Ascending aorta (tissue), 2 donors: ENCODE measurements at regions not wholly inside any gene's neighbourhood (a gene's known extent, or its start where the extent isn't known, plus 50 kb on each side); places are given as distances from the start of the nearest gene placed in this dataset.

Experiments used
- DNase-seq, 2 donors: peaks; one replicate each; pipeline ENCODE4 v3.0.0-alpha.2; 2019; ENCODE audit warnings: low spot score in 2 of 2
- H3K27ac ChIP-seq, 2 donors: fragments of 200-600 bp; sonication (generic); one replicate each; pipeline ENCODE4 v1.5.1; 2016 to 2017; ENCODE audit warnings: mild to moderate bottlenecking in 1 of 2
- H3K27me3 ChIP-seq: fragments of 200-600 bp; sonication (generic); one replicate; pipeline ENCODE4 v1.5.1; 2017
- H3K36me3 ChIP-seq, 2 donors: fragments of 200-600 bp; sonication (generic); one replicate each; pipeline ENCODE4 v1.5.1; 2016
- H3K4me1 ChIP-seq, 2 donors: fragments of 200-600 bp; sonication (generic); one replicate each; pipeline ENCODE4 v1.5.1; 2016 to 2017; ENCODE audit warnings: mild to moderate bottlenecking in 1 of 2
- H3K4me3 ChIP-seq, 2 donors: fragments of 200-600 bp; sonication (generic); one replicate each; pipeline ENCODE4 v1.5.1; 2016 to 2017; ENCODE audit warnings: mild to moderate bottlenecking in 1 of 2
- H3K9me3 ChIP-seq, 2 donors: fragments of 200-600 bp; sonication (generic); one replicate each; pipeline ENCODE4 v1.5.1; 2016
- CTCF ChIP-seq, 3 experiments: fragments of 200-600 bp in 2 of 3; fragments of 450-650 bp in 1 of 3; sonication (generic) in 2 of 3; IDR thresholded peaks; one replicate each; pipeline ENCODE4 v1.5.1; 2016 to 2019; ENCODE audit warnings: antibody characterized with exemption in 3 of 3, mild to moderate bottlenecking in 1 of 3, moderate library complexity in 1 of 3
- intact Hi-C: fragments of 100-400 bp; cut with DNase I; formaldehyde crosslinking; loops from one replicate; pipeline ENCODE4 v1.15.1; 2023

- Histone ChIP-seq H3K27ac (no peak overlapping the region), H3K4me1 (no peaks in the 10 kb centered on the region), H3K36me3 (no peaks in the 10 kb centered on the region), H3K27me3 (no peaks in the 10 kb centered on the region), H3K9me3 (no peaks in the 10 kb centered on the region), H3K4me3 (no peak overlapping the region)
- no peak for DNase-seq
- intact Hi-C loops, result no loop called here
- no peak for TF ChIP-seq CTCF (IDR thresholded peaks at IDR 0.05)
Observed at GRCh38 chr1:214899908-214900460, 182.6 kb upstream of the KCNK2 start.

GRCh38 chr1:214900590-214900989 is 181.9 kb upstream of the KCNK2 start:
- intact Hi-C loops, result no loop called here
- Histone ChIP-seq H3K27me3 (no peaks in the 10 kb centered on the region), H3K4me3 (no peak overlapping the region), H3K4me1 (no peaks in the 10 kb centered on the region), H3K36me3 (no peaks in the 10 kb centered on the region), H3K27ac (no peak overlapping the region), H3K9me3 (no peaks in the 10 kb centered on the region)
- no peak for DNase-seq
- TF ChIP-seq CTCF (IDR thresholded peaks at IDR 0.05), result no peak

GRCh38 chr1:214901718-214902117 is 180.8 kb upstream of the KCNK2 start:
- intact Hi-C loops, result no loop called here
- H3K27ac ChIP-seq, result no peak overlapping the region
- H3K27me3 ChIP-seq, result no peaks in the 10 kb centered on the region
- H3K4me3 ChIP-seq, result no peak overlapping the region
- DNase-seq, result no peak
- TF ChIP-seq CTCF (IDR thresholded peaks at IDR 0.05), result no peak
- no peaks in the 10 kb centered on the region for H3K36me3 ChIP-seq
- H3K4me1 ChIP-seq, result no peaks in the 10 kb centered on the region
- no peaks in the 10 kb centered on the region for H3K9me3 ChIP-seq

- no peak overlapping the region for H3K27ac ChIP-seq
- H3K4me1 ChIP-seq, result no peaks in the 10 kb centered on the region
- H3K9me3 ChIP-seq, result no peaks in the 10 kb centered on the region
- no peaks in the 10 kb centered on the region for H3K36me3 ChIP-seq
- H3K27me3 ChIP-seq, result no peaks in the 10 kb centered on the region
- DNase-seq, result no peak
- no peak overlapping the region for H3K4me3 ChIP-seq
- TF ChIP-seq CTCF (IDR thresholded peaks at IDR 0.05), result no peak
- intact Hi-C loops, result no loop called here
Observed at GRCh38 chr1:214902636-214903320, 179.8 kb upstream of the KCNK2 start.

GRCh38 chr1:214912127-214912526 is 170.4 kb upstream of the KCNK2 start:
- no peaks in the 10 kb centered on the region for H3K9me3 ChIP-seq
- H3K27me3 ChIP-seq, result no peaks in the 10 kb centered on the region
- no peak overlapping the region for H3K4me3 ChIP-seq
- intact Hi-C loops, result no loop called here
- TF ChIP-seq CTCF (IDR thresholded peaks at IDR 0.05), result no peak
- H3K4me1 ChIP-seq, result no peaks in the 10 kb centered on the region
- H3K36me3 ChIP-seq, result no peaks in the 10 kb centered on the region
- DNase-seq, result no peak
- no peak overlapping the region for H3K27ac ChIP-seq
